ENCODE measurements at regions not wholly inside any gene's neighbourhood (a gene's known extent, or its start where the extent isn't known, plus 50 kb on each side); places are given as distances from the start of the nearest gene placed in this dataset.

GRCh38 chr4:130534651-130535050 is 1438.7 kb downstream of the C4orf33 start:
- no peak for TF ChIP-seq CTCF (conservative IDR thresholded peaks at IDR 0.05 in 1 of 2, IDR thresholded peaks at IDR 0.05 in 1 of 2; ENCODE audit: low read depth in 1 of 2, low read length in 2 of 2)
- TF ChIP-seq EZH2 (IDR thresholded peaks at IDR 0.05; ENCODE audit: low read length, missing control alignments): no peak

Measured in fibroblast of lung (primary cell).